MCF 10A (cell line): ENCODE measurements at regions not wholly inside any gene's neighbourhood (a gene's known extent, or its start where the extent isn't known, plus 50 kb on each side); places are given as distances from the start of the nearest gene placed in this dataset.

Experiments
- BruUV-seq: library from RNA; stranded (reverse); fragments of 400-500 nt; replicated peaks from 2 replicates; lab custom pipeline; 2021; lab: Mats Ljungman, UMichigan
- CTCF ChIA-PET: fragments of 300-600 bp; sonication (Branson Sonifier 250); formaldehyde crosslinking; extraction: SDS; loops from one replicate; lab custom pipeline; 2021; ENCODE audit warnings: antibody characterized with exemption, inconsistent platforms; lab: Yijun Ruan, JAX
- POLR2A ChIA-PET: fragments of 300-600, 350-650 bp; sonication (Branson Sonifier 250); formaldehyde crosslinking; extraction: SDS; loops from one replicate; lab custom pipeline; 2020; ENCODE audit warnings: antibody characterized with exemption, inconsistent platforms; lab: Yijun Ruan, JAX
- DNase-seq: peaks from one replicate; pipeline ENCODE4 v3.0.0-alpha.2; 2018; ENCODE audit not compliant: unreplicated experiment
- H3K27ac Mint-ChIP-seq: one replicate; pipeline ENCODE4 v1.8.0; 2022; ENCODE audit warnings: mild to moderate bottlenecking, low read depth, mixed read lengths; ENCODE audit not compliant: unreplicated experiment
- H3K27me3 Mint-ChIP-seq: one replicate; pipeline ENCODE4 v1.8.0; 2022; ENCODE audit warnings: mixed read lengths; ENCODE audit not compliant: insufficient read depth, unreplicated experiment
- H3K36me3 Mint-ChIP-seq: one replicate; pipeline ENCODE4 v1.8.0; 2022; ENCODE audit warnings: mild to moderate bottlenecking, moderate library complexity, mixed read lengths; ENCODE audit not compliant: insufficient read depth, unreplicated experiment
- H3K4me1 Mint-ChIP-seq: one replicate; pipeline ENCODE4 v1.8.0; 2022; ENCODE audit warnings: mixed read lengths; ENCODE audit not compliant: insufficient read depth, unreplicated experiment
- H3K4me3 Mint-ChIP-seq: one replicate; pipeline ENCODE4 v1.8.0; 2022; ENCODE audit warnings: mild to moderate bottlenecking, moderate library complexity, mixed read lengths; ENCODE audit not compliant: unreplicated experiment
- H3K9me3 Mint-ChIP-seq: one replicate; pipeline ENCODE4 v1.8.0; 2022; ENCODE audit warnings: mixed read lengths; ENCODE audit not compliant: unreplicated experiment
- CTCF ChIP-seq: fragments of 200-600 bp; IDR thresholded peaks from one replicate; pipeline ENCODE4 v1.8.0; 2022; ENCODE audit warnings: antibody characterized with exemption, mild to moderate bottlenecking; ENCODE audit not compliant: unreplicated experiment
- intact Hi-C: fragments of 100-400 bp; cut with micrococcal nuclease; formaldehyde crosslinking; loops from 2 replicates; pipeline ENCODE4 v1.14.1; 2022

GRCh38 chr1:209513226-209513625 is 70.3 kb upstream of the CAMK1G start:
- DNase-seq: peak; percentile 84
- Mint-ChIP-seq H3K9me3 (no peaks in the 10 kb centered on the region), H3K4me3 (no peak overlapping the region), H3K4me1 (peaks cover 11% of the 10 kb centered on the region), H3K27ac (no peak overlapping the region), H3K36me3 (no peaks in the 10 kb centered on the region), H3K27me3 (no peaks in the 10 kb centered on the region)
- TF ChIP-seq CTCF: peak; percentile 93
- intact Hi-C loops: loop anchor here (1.0 to 2.0 kb wide), 4 partner anchors 53 to 310 kb away; no protein-coding TSS in a partner anchor
- POLR2A ChIA-PET: interaction anchor here (0.7 to 7.3 kb wide), 11 partner anchors 9 to 158 kb away, joined by 3 to 62 read pairs (median 4); no protein-coding TSS in a partner anchor
- BruUV-seq: no TSS peak
- CTCF ChIA-PET: interaction anchor here (0.6 to 20.5 kb wide), 38 partner anchors 8 to 1491 kb away, joined by 3 to 206 read pairs (median 5); no protein-coding TSS in a partner anchor

DNA sequence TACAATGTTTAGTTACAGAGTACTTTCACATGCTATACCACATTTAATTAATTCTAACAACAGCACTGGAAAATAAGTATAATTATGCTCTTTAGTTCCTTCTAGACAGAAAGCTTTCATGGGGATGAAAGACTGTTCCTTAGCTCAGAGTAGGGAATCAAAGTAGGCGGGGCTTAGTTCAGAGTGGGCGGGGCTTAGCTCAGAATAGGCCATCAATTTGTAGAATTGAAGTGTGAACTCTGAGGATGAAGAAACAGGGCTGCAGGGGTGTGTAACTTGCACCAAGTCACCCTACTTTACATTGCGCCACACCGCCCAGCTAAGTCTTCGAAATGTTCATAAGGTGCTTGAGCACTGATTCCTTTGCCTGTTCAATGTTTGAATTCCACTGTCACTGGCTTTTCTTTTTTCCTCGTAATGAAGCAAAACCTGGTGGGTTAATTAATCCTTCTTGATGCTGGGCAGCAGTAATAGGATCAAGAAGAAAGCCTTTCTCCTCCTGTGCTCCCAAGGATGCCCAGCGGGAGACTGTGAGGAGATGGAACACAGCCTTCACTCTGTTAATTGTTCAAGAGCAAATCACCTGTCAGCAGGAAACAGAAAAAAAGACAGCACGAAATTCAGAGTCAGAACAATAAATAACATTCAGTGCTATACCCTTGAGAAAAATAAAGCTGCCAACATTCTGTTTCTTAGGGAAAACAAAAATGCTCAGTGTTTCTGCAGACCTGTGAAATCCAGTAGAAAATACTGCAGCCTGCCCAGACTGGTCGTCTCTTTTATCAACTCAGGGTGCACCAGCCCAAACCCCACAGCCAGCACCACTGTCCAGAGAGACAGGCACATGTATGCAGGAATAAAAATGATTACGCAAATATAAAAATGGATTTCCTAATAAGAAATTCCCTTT is 66.5 kb upstream of the CAMK1G start:
- Mint-ChIP-seq H3K27ac (peak overlapping the region; percentile 37), H3K36me3 (no peaks in the 10 kb centered on the region), H3K27me3 (no peaks in the 10 kb centered on the region), H3K9me3 (peaks cover 8% of the 10 kb centered on the region), H3K4me3 (no peak overlapping the region), H3K4me1 (peaks cover 5% of the 10 kb centered on the region)
- POLR2A ChIA-PET: interaction anchor here (0.7 to 7.3 kb wide), 20 partner anchors 9 to 306 kb away, joined by 3 to 62 read pairs (median 3); no protein-coding TSS in a partner anchor
- TF ChIP-seq CTCF: no peak
- intact Hi-C loops: no loop called here
- CTCF ChIA-PET: interaction anchor here (0.6 to 20.5 kb wide), 11 partner anchors 12 to 864 kb away, joined by 3 to 206 read pairs (median 5); no protein-coding TSS in a partner anchor
- DNase-seq: peak; percentile 22
- BruUV-seq: no TSS peak

- ChIA-PET CTCF (interaction anchor here (0.7 to 20.5 kb wide), 7 partner anchors 13 to 477 kb away, joined by 3 to 206 read pairs (median 5); no protein-coding TSS in a partner anchor), POLR2A (interaction anchor here (0.9 to 7.3 kb wide), 12 partner anchors 8 to 104 kb away, joined by 3 to 62 read pairs (median 5); no protein-coding TSS in a partner anchor)
- H3K4me1 Mint-ChIP-seq: peaks cover 5% of the 10 kb centered on the region
- H3K36me3 Mint-ChIP-seq: no peaks in the 10 kb centered on the region
- no TSS peak for BruUV-seq
- DNase-seq: no peak
- intact Hi-C loops: no loop called here
- no peaks in the 10 kb centered on the region for H3K27me3 Mint-ChIP-seq
- peaks cover 8% of the 10 kb centered on the region for H3K9me3 Mint-ChIP-seq
- no peak overlapping the region for H3K4me3 Mint-ChIP-seq
- H3K27ac Mint-ChIP-seq: peak overlapping the region; percentile 37
- no peak for TF ChIP-seq CTCF
Observed at GRCh38 chr1:209517681-209518050, 65.8 kb upstream of the CAMK1G start.

- CTCF ChIA-PET: interaction anchor here (1.0 to 20.5 kb wide), 6 partner anchors 9 to 55 kb away, joined by 3 to 206 read pairs (median 5); no protein-coding TSS in a partner anchor
- BruUV-seq: no TSS peak
- no peak for TF ChIP-seq CTCF
- intact Hi-C loops: no loop called here
- POLR2A ChIA-PET: interaction anchor here (1.5 to 3.8 kb wide), 2 partner anchors 11 to 26 kb away, joined by 3 to 22 read pairs; no protein-coding TSS in a partner anchor
- Mint-ChIP-seq H3K9me3 (peaks cover 8% of the 10 kb centered on the region), H3K4me1 (peaks cover 5% of the 10 kb centered on the region), H3K27ac (no peak overlapping the region), H3K27me3 (no peaks in the 10 kb centered on the region), H3K4me3 (no peak overlapping the region), H3K36me3 (no peaks in the 10 kb centered on the region)
- DNase-seq: no peak
Observed at GRCh38 chr1:209519786-209520185, 63.7 kb upstream of the CAMK1G start.
